Gastroesophageal sphincter (tissue), 4 donors: ENCODE measurements at regions not wholly inside any gene's neighbourhood (a gene's known extent, or its start where the extent isn't known, plus 50 kb on each side); places are given as distances from the start of the nearest gene placed in this dataset.

Source experiments
- ATAC-seq: fragments of 150-250 bp; one replicate; pipeline ENCODE4 v1.9.1; 2016; ENCODE audit warnings: mild to moderate bottlenecking, moderate library complexity
- H3K27ac ChIP-seq, 4 donors: fragments of 200-600 bp; sonication (generic) in 3 of 4; 1 replicate in 3 of 4; 2 replicates in 1 of 4; pipeline ENCODE4 v1.5.1; 2016 to 2019
- H3K27me3 ChIP-seq: fragments of 200-600 bp; sonication (generic); one replicate; pipeline ENCODE4 v1.5.1; 2019
- H3K36me3 ChIP-seq, 2 donors: fragments of 200-600 bp; sonication (generic); one replicate each; pipeline ENCODE4 v1.5.1; 2019; ENCODE audit warnings: control low read depth in 1 of 2
- H3K4me1 ChIP-seq, 3 donors: fragments of 200-600 bp; sonication (generic); 1 replicate in 2 of 3; 2 replicates in 1 of 3; pipeline ENCODE4 v1.5.1; 2016 to 2019; ENCODE audit warnings: control low read depth in 2 of 3
- H3K4me3 ChIP-seq, 2 donors: fragments of 200-600 bp; sonication (generic); one replicate each; pipeline ENCODE4 v1.5.1; 2019; ENCODE audit warnings: mild to moderate bottlenecking in 1 of 2, moderate library complexity in 1 of 2
- H3K9me3 ChIP-seq, 3 donors: fragments of 200-600 bp; sonication (generic); one replicate each; pipeline ENCODE4 v1.5.1; 2017 to 2019; ENCODE audit warnings: control low read depth in 2 of 3
- CTCF ChIP-seq, 4 experiments: fragments of 200-600 bp in 2 of 4; fragments of 450-650 bp in 2 of 4; sonication (generic) in 1 of 4; IDR thresholded peaks; one replicate each; pipeline ENCODE4 v1.5.1; 2017 to 2019; ENCODE audit warnings: antibody characterized with exemption in 4 of 4, mild to moderate bottlenecking in 2 of 4, moderate library complexity in 2 of 4
- EP300 ChIP-seq: sonication (generic); formaldehyde crosslinking; IDR thresholded peaks from one replicate; pipeline ENCODE4 v1.6.1; 2017; ENCODE audit warnings: antibody characterized with exemption, mild to moderate bottlenecking
- POLR2A ChIP-seq, 2 donors: fragments of 450-650 bp; IDR thresholded peaks; one replicate each; pipeline ENCODE4 v1.6.1; 2017; ENCODE audit warnings: antibody characterized with exemption in 2 of 2, mild to moderate bottlenecking in 2 of 2, moderate library complexity in 1 of 2
- POLR2AphosphoS5 ChIP-seq: sonication (generic); formaldehyde crosslinking; IDR thresholded peaks from one replicate; pipeline ENCODE4 v1.6.1; 2017; ENCODE audit warnings: antibody characterized with exemption
- WGBS, 2 donors: methylation state at CpG; one replicate each; pipeline ENCODE4 v1.1.5; 2018; ENCODE audit warnings: low coverage in 1 of 2; 5-methylcytosine and 5-hydroxymethylcytosine counted together

DNA sequence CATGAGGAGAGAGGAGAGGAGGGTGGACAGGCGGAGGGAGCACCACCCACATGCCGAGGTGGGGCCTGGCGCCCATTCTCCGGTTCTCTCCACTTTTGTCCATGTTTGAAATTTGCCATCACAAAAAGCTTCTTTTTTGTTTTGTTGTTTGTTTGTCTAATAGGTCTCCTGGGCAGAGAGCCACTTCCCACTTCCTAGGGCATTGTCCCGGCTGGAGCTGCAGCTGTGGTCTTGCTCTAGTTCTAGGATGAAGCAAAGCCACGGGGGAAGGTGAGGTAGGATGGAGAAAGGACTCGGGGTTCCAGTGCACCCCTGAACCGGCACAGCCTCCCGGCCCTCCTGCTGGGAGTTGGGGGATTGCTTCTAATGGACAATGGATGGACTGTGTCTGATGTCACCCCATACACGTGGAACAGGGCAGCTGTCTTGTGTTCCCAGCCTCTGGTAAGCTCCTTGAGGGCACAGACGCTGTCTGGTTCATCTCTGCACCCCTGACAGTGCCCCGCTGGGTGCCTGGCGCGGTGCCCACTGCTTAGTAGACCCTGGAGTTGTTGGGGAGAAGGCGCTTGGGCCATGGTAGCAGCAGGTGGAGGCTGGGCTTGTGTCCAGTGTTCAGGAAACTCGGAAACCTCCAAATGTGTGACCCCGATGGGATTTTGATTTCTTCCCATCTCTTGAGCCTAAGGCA, 278.4 kb downstream of the NDUFA10 start:
- peaks cover 0 to 6% (median 3%) of the 10 kb centered on the region in 3 donors for H3K4me1 ChIP-seq
- no peak for ATAC-seq
- no peaks in the 10 kb centered on the region for H3K9me3 ChIP-seq
- no peak overlapping the region for H3K4me3 ChIP-seq
- 75 to 85% methylated on average over 7 to 8 of the region's 17 CpGs for WGBS, 2 donors
- TF ChIP-seq POLR2A (IDR thresholded peaks at IDR 0.05) = no peak
- H3K36me3 ChIP-seq = no peaks in the 10 kb centered on the region
- no peaks in the 10 kb centered on the region for H3K27me3 ChIP-seq
- no peak overlapping the region for H3K27ac ChIP-seq

GRCh38 chr2:239745386-239746227, 279.5 kb downstream of the NDUFA10 start:
- Histone ChIP-seq H3K4me1 (no peaks in the 10 kb centered on the region), H3K27ac (no peak overlapping the region), H3K9me3 (no peaks in the 10 kb centered on the region), H3K4me3 (no peak overlapping the region), H3K27me3 (no peaks in the 10 kb centered on the region), H3K36me3 (no peaks in the 10 kb centered on the region)
- 51 to 81% methylated on average over 12 to 14 of the region's 24 CpGs for WGBS, 2 donors
- TF ChIP-seq EP300 (no peak), CTCF (IDR thresholded peaks at IDR 0.05) (no peak), POLR2A (IDR thresholded peaks at IDR 0.05) (no peak), POLR2AphosphoS5 (no peak)
- ATAC-seq = no peak

GRCh38 chr2:239744706-239745340, 280.3 kb downstream of the NDUFA10 start:
- Histone ChIP-seq H3K4me3 (no peak overlapping the region), H3K27ac (no peak overlapping the region), H3K9me3 (no peaks in the 10 kb centered on the region), H3K4me1 (no peaks in the 10 kb centered on the region), H3K36me3 (no peaks in the 10 kb centered on the region), H3K27me3 (no peaks in the 10 kb centered on the region)
- WGBS, 2 donors = 94 to 100% methylated on average over 1 to 6 of the region's 22 CpGs
- ATAC-seq = no peak
- TF ChIP-seq POLR2A (IDR thresholded peaks at IDR 0.05) = no peak

GRCh38 chr2:239743206-239743605, 281.9 kb downstream of the NDUFA10 start:
- no peaks in the 10 kb centered on the region for H3K36me3 ChIP-seq
- peaks cover 7% of the 10 kb centered on the region for H3K27me3 ChIP-seq
- H3K9me3 ChIP-seq = no peaks in the 10 kb centered on the region
- WGBS, 2 donors = 93 to 98% methylated on average over 5 of the region's 6 CpGs
- ATAC-seq = no peak
- TF ChIP-seq EP300 (no peak), POLR2A (IDR thresholded peaks at IDR 0.05) (no peak), POLR2AphosphoS5 (no peak), CTCF (IDR thresholded peaks at IDR 0.05) (no peak)
- H3K4me3 ChIP-seq = no peak overlapping the region
- H3K27ac ChIP-seq = no peak overlapping the region
- H3K4me1 ChIP-seq = no peaks in the 10 kb centered on the region

GRCh38 chr2:239742377-239742776, 282.8 kb downstream of the NDUFA10 start:
- Histone ChIP-seq H3K27ac (no peak overlapping the region), H3K27me3 (peaks cover 7% of the 10 kb centered on the region), H3K9me3 (no peaks in the 10 kb centered on the region), H3K4me3 (no peak overlapping the region), H3K36me3 (no peaks in the 10 kb centered on the region), H3K4me1 (no peaks in the 10 kb centered on the region)
- ATAC-seq = no peak
- TF ChIP-seq CTCF (IDR thresholded peaks at IDR 0.05) (no peak), EP300 (no peak), POLR2A (IDR thresholded peaks at IDR 0.05) (no peak), POLR2AphosphoS5 (no peak)
- no CpG with 5 or more reads among the region's 15 CpGs for WGBS, 2 donors
